Calu3 (cell line): ENCODE measurements at regions not wholly inside any gene's neighbourhood (a gene's known extent, or its start where the extent isn't known, plus 50 kb on each side); places are given as distances from the start of the nearest gene placed in this dataset.

Experiments
- BruUV-seq: library from RNA; stranded (reverse); fragments of 400-500 nt; replicated peaks from 2 replicates; lab custom pipeline; 2021; lab: Mats Ljungman, UMichigan
- CTCF ChIA-PET: fragments of 300-600 bp; sonication (Branson Sonifier 250); formaldehyde crosslinking; loops from one replicate; lab custom pipeline; 2022; ENCODE audit warnings: antibody characterized with exemption; lab: Charles Lee
- DNase-seq: peaks from one replicate; pipeline ENCODE4 v3.0.0; 2022
- H3K27ac Mint-ChIP-seq: one replicate; pipeline ENCODE4 v1.8.0; 2022; ENCODE audit warnings: mixed read lengths; ENCODE audit not compliant: unreplicated experiment
- H3K27me3 Mint-ChIP-seq: one replicate; pipeline ENCODE4 v1.8.0; 2022; ENCODE audit warnings: mixed read lengths; ENCODE audit not compliant: unreplicated experiment
- H3K36me3 Mint-ChIP-seq: one replicate; pipeline ENCODE4 v1.8.0; 2022; ENCODE audit warnings: mild to moderate bottlenecking, moderate library complexity, mixed read lengths; ENCODE audit not compliant: insufficient read depth, unreplicated experiment
- H3K4me1 Mint-ChIP-seq: one replicate; pipeline ENCODE4 v1.8.0; 2022; ENCODE audit warnings: mild to moderate bottlenecking, low read depth, mixed read lengths; ENCODE audit not compliant: unreplicated experiment
- H3K4me3 Mint-ChIP-seq: one replicate; pipeline ENCODE4 v1.8.0; 2022; ENCODE audit warnings: mild to moderate bottlenecking, low read depth, moderate library complexity, mixed read lengths; ENCODE audit not compliant: unreplicated experiment
- H3K9me3 Mint-ChIP-seq: one replicate; pipeline ENCODE4 v1.8.0; 2022; ENCODE audit warnings: low read depth, mixed read lengths; ENCODE audit not compliant: unreplicated experiment
- CTCF ChIP-seq: fragments of 200-600 bp; IDR thresholded peaks from one replicate; pipeline ENCODE4 v1.8.0; 2022; ENCODE audit warnings: antibody characterized with exemption; ENCODE audit not compliant: unreplicated experiment
- intact Hi-C: fragments of 100-400 bp; cut with micrococcal nuclease; formaldehyde crosslinking; loops from one replicate; pipeline ENCODE4 v1.10.0; 2022; ENCODE audit not compliant: unreplicated experiment

- H3K36me3 Mint-ChIP-seq = no peaks in the 10 kb centered on the region
- no TSS peak for BruUV-seq
- no peak overlapping the region for H3K4me3 Mint-ChIP-seq
- no peaks in the 10 kb centered on the region for H3K27me3 Mint-ChIP-seq
- H3K27ac Mint-ChIP-seq = no peak overlapping the region
- CTCF ChIA-PET = no interaction called here
- intact Hi-C loops = no loop called here
- no peak for TF ChIP-seq CTCF
- DNase-seq = no peak
- H3K9me3 Mint-ChIP-seq = peaks cover 4% of the 10 kb centered on the region
- H3K4me1 Mint-ChIP-seq = no peaks in the 10 kb centered on the region
Measured at GRCh38 chr2:15034860-15035259, 402.3 kb downstream of the LRATD1 start.

- H3K36me3 Mint-ChIP-seq = no peaks in the 10 kb centered on the region
- no peak overlapping the region for H3K27ac Mint-ChIP-seq
- no TSS peak for BruUV-seq
- H3K4me1 Mint-ChIP-seq = no peaks in the 10 kb centered on the region
- TF ChIP-seq CTCF = no peak
- intact Hi-C loops = no loop called here
- H3K4me3 Mint-ChIP-seq = no peak overlapping the region
- CTCF ChIA-PET = no interaction called here
- H3K27me3 Mint-ChIP-seq = no peaks in the 10 kb centered on the region
- DNase-seq = no peak
- peaks cover 6% of the 10 kb centered on the region for H3K9me3 Mint-ChIP-seq
Measured at GRCh38 chr2:15038366-15039364, 406.1 kb downstream of the LRATD1 start.

GRCh38 chr2:15040429-15041084, 408.0 kb downstream of the LRATD1 start:
- no peak for TF ChIP-seq CTCF
- H3K27ac Mint-ChIP-seq = no peak overlapping the region
- no peaks in the 10 kb centered on the region for H3K36me3 Mint-ChIP-seq
- H3K9me3 Mint-ChIP-seq = peaks cover 3% of the 10 kb centered on the region
- H3K4me3 Mint-ChIP-seq = no peak overlapping the region
- H3K4me1 Mint-ChIP-seq = no peaks in the 10 kb centered on the region
- DNase-seq = no peak
- no peaks in the 10 kb centered on the region for H3K27me3 Mint-ChIP-seq
- intact Hi-C loops = no loop called here
- CTCF ChIA-PET = interaction anchor here (1.2 kb wide), 1 partner anchor 9 kb away, joined by 3 read pairs; no protein-coding TSS in a partner anchor
- BruUV-seq = no TSS peak

GRCh38 chr2:15041429-15041837, 408.9 kb downstream of the LRATD1 start:
- CTCF ChIA-PET = interaction anchor here (1.2 kb wide), 1 partner anchor 8 kb away, joined by 3 read pairs; no protein-coding TSS in a partner anchor
- TF ChIP-seq CTCF = no peak
- intact Hi-C loops = no loop called here
- no peaks in the 10 kb centered on the region for H3K27me3 Mint-ChIP-seq
- H3K9me3 Mint-ChIP-seq = peaks cover 2% of the 10 kb centered on the region
- H3K36me3 Mint-ChIP-seq = no peaks in the 10 kb centered on the region
- no peak overlapping the region for H3K4me3 Mint-ChIP-seq
- BruUV-seq = no TSS peak
- H3K4me1 Mint-ChIP-seq = no peaks in the 10 kb centered on the region
- no peak overlapping the region for H3K27ac Mint-ChIP-seq
- DNase-seq = no peak
